ENCODE measurements at regions not wholly inside any gene's neighbourhood (a gene's known extent, or its start where the extent isn't known, plus 50 kb on each side); places are given as distances from the start of the nearest gene placed in this dataset.

DNA sequence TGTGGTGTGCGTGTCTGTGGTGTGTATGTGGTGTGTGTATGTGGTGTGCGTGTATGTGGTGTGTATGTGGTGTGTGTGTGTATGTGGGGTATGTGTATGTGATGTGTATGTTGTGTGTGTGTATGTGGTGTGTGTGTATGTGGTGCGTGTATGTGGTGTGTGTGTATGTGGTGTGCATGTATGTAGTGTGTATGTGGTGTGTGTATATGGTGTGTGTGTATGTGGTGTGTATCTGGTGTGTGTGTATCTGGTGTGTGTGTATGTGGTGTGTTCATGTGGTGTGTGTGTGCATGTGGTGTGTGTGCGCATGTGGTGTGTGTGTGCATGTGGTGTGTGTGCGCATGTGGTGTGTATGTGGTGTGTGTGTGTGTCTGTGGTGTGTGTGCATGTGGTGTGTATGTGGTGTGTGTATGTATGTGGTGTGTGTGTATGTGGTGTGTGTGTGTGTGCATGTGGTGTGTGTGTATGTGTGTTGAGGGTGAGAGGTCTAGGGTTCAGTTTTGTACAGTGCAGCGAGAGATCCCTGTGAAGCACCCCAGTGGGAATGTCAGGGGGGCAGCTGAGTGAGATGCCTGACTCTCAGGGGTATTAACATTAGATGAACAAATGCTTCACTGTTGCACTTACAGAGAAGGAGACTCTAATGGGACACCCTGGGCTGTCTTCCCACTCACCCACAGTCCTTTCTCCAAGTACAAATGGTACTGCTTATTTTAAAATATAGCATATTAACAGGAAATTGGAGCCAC is 61.3 kb upstream of the MEDAG start:
- DNase-seq (ENCODE audit: low read depth in 2 of 3, low spot score in 1 of 3): no peak

DNA sequence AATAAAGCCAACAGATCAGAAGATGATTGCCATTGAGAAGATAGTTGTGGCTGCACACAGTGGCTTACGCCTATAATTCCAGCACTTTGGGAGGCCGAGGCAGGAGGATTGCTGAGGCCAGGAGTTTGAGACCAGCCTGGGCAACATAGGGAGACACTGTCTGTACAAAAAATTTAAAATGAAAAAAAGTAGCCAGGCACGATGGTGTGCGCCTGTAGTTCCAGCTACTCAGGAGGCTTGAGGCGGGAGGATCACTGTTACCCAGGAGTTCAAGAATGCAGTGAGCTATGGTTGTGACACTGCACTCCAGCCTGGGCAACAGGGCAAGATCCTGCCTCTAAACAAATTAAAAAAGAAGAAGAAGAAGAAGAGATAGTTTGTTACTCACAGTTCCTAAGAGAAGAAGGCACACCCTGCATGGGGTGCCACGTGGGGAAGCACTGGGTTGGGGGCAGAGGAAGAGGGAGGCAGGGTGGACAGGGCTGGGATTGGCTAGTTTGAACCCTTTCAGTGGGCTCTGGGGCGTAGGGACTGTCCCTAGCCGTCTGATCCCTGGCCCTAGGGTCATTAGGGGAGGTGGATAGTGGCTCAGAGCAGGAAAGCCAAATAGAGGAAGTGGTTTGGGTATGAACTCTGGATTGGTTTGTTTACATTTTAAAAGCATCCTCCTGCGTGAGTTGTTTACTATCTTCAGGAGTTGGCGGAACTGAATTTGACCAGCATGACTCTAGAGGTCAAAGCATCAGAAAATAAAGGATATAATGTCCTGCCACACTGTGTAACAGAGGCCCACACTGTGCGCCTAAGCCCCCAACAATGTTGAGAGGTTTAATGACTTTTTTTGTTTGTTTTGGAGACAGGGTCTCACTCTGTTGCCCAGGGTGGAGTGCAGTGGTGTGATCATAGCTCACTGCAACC is 60.5 kb upstream of the MEDAG start:
- no peak for DNase-seq (ENCODE audit: low read depth in 2 of 3, low spot score in 1 of 3)

DNA sequence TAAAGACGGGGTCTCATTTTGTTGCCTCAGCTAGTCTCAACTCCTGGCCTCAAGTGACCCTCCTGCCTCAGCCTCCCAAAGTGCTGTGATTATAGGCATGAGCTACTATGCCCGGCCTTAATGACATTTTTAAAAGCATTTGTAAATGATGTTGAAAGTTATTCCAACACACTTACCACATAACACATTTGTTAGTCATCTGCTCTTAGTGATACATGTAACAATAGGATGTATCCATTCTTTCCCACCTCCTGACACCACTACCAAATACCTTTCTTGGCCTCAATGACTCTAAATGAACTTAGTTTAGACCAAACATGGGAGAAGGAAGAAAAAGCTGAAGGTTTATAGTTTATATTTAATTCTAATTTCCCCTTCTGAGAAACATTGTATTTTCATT is 59.8 kb upstream of the MEDAG start:
- DNase-seq (ENCODE audit: low read depth in 2 of 3, low spot score in 1 of 3): no peak

DNA sequence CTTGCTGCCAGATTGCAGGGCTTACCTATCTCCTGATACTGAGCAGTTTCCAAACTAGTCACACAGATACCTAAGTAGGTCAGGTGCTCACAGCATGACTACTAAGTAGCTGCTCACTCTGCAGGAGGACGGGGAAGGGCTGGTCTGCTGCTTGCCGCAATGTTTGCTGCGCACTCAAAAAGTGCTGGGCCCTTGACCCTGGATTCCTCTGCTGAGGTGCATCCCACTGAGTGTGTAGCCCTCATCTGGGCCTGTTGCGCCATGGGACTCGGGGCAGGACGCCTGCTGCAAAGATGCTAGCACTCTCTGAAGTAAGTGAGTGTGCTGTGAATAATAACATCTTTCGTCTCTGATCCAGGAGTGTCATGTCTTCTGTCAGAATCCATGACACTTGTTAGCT is 59.2 kb upstream of the MEDAG start:
- no peak for DNase-seq (ENCODE audit: low read depth in 2 of 3, low spot score in 1 of 3)

DNA sequence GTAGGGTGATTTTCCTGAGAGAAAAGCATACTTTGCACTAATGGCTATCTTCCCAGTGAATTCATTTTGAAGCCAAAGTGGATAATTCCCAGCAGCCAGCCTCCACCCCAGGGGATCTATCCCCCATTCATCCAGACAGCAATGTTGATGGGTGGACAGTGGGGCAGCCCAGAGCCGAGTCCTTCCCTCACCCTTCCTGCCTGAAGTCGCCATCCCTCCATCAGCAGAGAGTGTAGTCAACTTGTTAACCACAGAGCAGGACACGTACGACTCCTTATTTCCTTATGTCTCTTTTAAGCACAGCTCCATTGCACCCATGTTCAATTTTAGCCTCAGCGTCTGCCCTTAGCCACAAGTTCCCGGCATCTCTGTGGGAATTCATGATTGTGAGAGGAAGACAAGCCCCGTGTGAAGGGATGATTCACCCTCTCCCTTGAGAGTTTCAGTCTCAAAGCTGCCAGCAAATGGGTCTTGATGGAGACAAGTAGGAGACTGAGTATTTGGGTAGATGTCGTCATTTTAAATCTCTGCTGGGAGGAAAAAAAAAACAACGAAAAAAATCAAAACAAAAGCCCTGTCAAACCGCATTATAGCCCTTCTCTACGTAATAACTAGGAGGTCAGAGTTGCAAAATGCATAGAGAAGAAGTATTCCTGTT is 58.3 kb upstream of the MEDAG start:
- DNase-seq (ENCODE audit: low read depth in 2 of 3, low spot score in 1 of 3): peak in 2 of 3 donors; percentile 28 to 37

DNA sequence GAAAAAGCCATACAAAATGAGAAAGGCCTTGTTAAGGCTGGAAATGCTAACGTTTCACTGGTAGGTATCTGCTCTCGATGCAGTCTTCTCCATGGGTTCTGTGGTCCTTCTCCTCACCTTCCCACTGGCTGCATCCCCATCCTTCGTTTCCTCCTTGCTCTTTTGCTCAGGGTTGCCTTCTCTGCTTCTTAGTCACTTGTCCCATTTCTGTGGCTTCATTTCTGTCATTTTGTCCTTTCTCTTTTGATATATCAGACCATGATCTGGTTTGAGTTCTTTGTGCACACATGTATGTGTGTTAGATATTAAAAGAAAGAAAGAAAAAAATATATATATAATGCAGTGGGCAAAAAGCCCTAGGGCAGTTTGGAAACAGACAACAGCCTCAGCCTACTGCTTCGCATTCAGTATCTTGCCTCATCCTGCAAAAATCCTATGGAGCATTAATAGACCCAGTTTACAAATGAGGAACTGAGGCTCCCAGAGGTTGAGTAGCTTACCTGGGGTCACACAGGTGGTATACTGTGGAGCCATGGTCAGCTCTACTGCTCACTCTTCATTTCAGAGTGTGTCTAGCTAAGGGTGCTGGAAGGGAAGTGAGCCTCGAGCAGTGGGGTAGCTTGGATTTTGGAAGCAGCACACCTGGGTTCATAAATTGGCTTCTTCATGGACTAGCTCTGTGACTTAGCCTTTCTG is 57.6 kb upstream of the MEDAG start:
- DNase-seq (ENCODE audit: low read depth in 2 of 3, low spot score in 1 of 3): no peak

DNA sequence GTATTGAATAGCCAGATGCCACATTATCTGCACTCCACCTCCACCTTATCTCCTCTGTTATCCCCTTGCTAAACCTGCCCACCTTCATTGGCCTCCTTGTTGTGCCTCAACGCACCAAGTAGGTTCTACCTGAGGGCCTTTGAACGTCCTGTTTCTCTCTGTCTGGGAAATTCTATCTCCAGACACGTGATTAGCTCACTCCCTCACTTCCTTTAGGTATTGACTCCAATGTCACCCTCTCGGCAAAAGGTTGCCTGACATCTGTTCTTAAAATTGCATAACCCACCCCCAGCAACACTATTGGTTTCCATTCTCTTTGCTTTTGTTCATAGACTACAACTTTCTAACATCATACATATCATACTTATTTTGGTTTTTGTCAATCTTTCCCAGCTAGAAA is 56.5 kb upstream of the MEDAG start:
- no peak for DNase-seq (ENCODE audit: low read depth in 2 of 3, low spot score in 1 of 3)

DNA sequence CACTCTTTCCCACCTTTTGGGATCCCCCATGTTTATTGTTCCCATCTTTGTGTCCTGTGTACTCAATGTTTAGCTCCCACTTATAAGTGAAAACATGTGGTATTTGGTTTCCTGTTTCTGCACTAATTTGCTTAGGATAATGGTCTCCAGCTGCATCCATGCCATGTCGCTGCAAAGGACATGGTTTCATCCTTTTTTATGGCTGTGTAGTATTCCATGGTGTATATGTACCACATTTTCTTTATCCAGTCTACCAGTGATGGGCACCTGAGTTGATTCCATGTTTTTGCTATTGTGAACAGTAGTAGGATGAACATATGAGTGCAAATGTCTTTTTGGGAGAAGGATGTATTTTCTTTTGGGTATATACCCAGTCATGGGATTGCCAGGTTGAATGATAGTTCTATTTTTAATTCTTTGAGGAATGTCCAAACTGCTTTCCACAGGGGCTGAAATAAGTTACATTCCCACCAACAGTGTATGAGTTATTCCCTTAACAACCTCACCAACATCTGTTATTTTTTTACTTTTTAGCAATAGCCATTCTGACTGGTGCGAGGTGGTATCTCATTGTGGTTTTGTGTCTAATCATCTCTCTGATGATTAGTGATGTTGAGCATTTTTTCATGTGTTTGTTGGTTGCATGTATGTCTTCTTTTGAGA is 55.7 kb upstream of the MEDAG start:
- no peak for DNase-seq (ENCODE audit: low read depth in 2 of 3, low spot score in 1 of 3)

DNA sequence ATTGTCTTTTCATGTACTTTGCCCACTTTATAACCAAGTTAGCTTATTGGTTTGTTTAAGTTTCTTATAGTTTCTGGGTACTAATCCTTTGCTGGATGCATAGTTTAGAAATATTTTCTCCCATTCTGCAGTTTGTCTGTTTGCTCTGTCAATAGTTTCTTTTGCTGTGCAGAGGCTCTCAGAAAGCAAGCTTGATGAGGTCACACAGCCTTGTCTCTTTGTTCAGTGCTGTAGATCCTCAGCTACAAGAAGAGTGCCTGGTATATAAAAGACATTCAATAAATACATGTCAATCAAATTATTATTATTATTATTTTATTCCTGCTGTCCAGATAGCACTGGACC is 55.2 kb upstream of the MEDAG start:
- DNase-seq (ENCODE audit: low read depth in 2 of 3, low spot score in 1 of 3): no peak

DNA sequence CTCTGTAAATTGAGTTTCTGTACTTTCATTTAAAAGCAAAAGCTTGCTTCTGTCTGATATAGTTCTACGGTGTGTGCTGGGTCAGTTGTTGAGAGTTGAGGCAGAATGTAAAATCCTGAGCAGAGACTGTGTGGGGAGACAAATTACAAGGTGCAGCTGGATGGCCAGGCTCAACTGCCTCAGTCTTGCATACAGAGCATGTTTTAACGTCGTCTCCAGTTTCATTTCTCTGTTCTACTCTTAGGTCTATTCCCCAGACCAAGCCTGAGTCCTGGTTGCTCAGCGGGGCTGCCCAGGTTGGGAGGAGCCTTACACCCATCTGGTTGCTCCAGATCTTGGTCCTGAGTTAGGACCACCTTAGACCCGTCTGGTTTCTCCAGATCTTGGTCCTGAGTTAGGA is 54.4 kb upstream of the MEDAG start:
- no peak for DNase-seq (ENCODE audit: low read depth in 2 of 3, low spot score in 1 of 3)

DNA sequence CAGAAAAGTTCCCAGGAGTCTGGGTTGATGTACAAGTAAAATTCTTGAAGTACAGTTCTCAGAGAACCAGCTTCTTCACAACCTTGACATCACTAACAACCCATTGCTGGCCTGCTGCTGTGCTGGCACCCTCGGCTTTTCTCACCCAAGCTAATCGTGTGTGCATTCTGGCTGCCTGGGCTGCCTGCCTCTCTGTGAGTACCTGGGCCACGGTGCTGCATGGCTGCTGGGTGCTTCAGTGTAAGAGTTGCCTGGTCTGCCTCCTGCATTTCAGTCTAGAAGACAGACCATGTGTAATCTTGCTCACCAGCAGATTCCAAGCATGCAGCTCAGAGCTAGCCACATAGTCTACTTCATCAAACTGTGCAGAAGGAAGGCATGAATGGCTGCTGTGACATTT is 50.5 kb upstream of the MEDAG start:
- DNase-seq (ENCODE audit: low read depth in 2 of 3, low spot score in 1 of 3): no peak

DNA sequence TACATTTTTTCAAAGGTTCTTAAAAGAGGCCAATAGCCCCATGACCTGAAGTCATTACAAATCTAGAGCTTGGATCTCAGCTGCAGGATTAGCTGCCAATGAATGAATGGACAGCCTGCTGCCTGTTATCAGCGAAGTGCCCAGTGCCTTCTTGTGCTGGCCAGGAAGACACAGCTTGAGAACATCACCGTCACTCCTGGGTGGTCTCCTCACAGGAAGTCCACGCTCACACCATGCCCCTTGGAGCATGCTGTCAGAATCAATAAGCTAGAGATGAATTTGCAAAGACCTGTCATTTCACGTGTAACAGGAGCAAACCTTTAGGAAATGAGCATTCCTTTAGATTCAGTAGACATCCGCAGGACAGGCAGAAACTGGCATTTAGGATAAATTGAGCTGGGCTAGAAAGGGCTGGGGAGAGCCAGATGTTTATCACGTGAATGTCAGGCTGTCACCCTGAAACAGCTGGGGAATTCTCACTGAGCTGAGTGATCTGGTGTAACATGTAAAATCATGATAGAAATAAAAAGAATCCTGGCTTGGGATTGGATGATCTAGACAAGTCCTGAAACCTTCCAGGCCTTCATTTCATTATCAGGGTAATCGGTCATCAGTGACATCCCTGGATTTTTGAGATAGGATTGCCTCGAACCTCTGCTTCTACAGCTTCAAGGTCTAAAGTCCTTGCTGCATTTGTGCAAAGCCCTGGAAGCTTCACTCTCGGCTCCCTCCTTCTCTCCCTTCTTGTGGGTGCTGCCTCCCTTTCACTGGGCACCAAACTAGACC is 49.9 kb upstream of the MEDAG start:
- DNase-seq (ENCODE audit: low read depth in 2 of 3, low spot score in 1 of 3): no peak
